CD4-positive, CD25-positive, alpha-beta regulatory T cell (primary cell): ENCODE measurements at regions not wholly inside any gene's neighbourhood (a gene's known extent, or its start where the extent isn't known, plus 50 kb on each side); places are given as distances from the start of the nearest gene placed in this dataset.
"Not testable (repeated sequence)": the region's sequence is repeated elsewhere in the genome, so short reads cannot be mapped to it uniquely, and the experiment has no call there.

Source experiments
- ATAC-seq, 2 donors: fragments of 150-1000 bp; cut with Tn5 transposase; one replicate each; pipeline ENCODE4 v1.10.0; 2021; ENCODE audit warnings: low read depth in 2 of 2, moderate number of reproducible peaks in 2 of 2, moderate library complexity in 1 of 2
- DNase-seq, 3 donors: peaks; one replicate each; pipeline versions ENCODE4 v3.0.0 to v3.0.0-alpha.2; 2012 to 2022; ENCODE audit warnings: mixed read lengths in 1 of 3
- H3K27ac ChIP-seq: one replicate; pipeline ENCODE4 v1.7.0; 2013; ENCODE audit warnings: mild to moderate bottlenecking, low read length; ENCODE audit not compliant: insufficient read depth, poor library complexity, severe bottlenecking
- H3K27me3 ChIP-seq: one replicate; pipeline ENCODE4 v1.7.0; 2013; ENCODE audit warnings: low read length; ENCODE audit not compliant: control insufficient read depth, insufficient read depth
- H3K36me3 ChIP-seq: one replicate; pipeline ENCODE4 v1.7.0; 2013; ENCODE audit warnings: mild to moderate bottlenecking, low read length, moderate library complexity; ENCODE audit not compliant: control insufficient read depth, insufficient read depth
- H3K4me1 ChIP-seq: 2 replicates; pipeline ENCODE4 v1.7.0; 2013; ENCODE audit warnings: mild to moderate bottlenecking, low read length; ENCODE audit not compliant: insufficient read depth, control insufficient read depth, poor library complexity, severe bottlenecking
- H3K4me3 ChIP-seq: one replicate; pipeline ENCODE4 v1.7.0; 2013; ENCODE audit warnings: low read depth, mild to moderate bottlenecking, low read length, moderate library complexity
- H3K9me3 ChIP-seq, 2 experiments: 1 replicate in 1 of 2; 2 replicates in 1 of 2; pipeline ENCODE4 v1.7.0; 2013; ENCODE audit warnings: low read length in 2 of 2, mild to moderate bottlenecking in 1 of 2, moderate library complexity in 1 of 2; ENCODE audit not compliant: control insufficient read depth in 2 of 2
- H3K27ac Mint-ChIP-seq, 3 donors: one replicate each; pipeline ENCODE4 v1.8.0; 2020 to 2022; ENCODE audit warnings: mild to moderate bottlenecking in 3 of 3, mixed read lengths in 3 of 3, moderate library complexity in 2 of 3
- H3K27me3 Mint-ChIP-seq: one replicate; pipeline ENCODE4 v1.8.0; 2022; ENCODE audit warnings: mild to moderate bottlenecking, mixed read lengths
- H3K36me3 Mint-ChIP-seq: one replicate; pipeline ENCODE4 v1.8.0; 2020; ENCODE audit warnings: mixed read lengths
- H3K4me1 Mint-ChIP-seq, 4 donors: one replicate each; pipeline ENCODE4 v1.8.0; 2020 to 2022; ENCODE audit warnings: mixed read lengths in 4 of 4, mild to moderate bottlenecking in 1 of 4
- H3K4me3 Mint-ChIP-seq, 4 donors: one replicate each; pipeline ENCODE4 v1.8.0; 2020 to 2022; ENCODE audit warnings: mild to moderate bottlenecking in 4 of 4, mixed read lengths in 4 of 4, moderate library complexity in 3 of 4
- H3K9me3 Mint-ChIP-seq, 7 donors: one replicate each; pipeline ENCODE4 v1.8.0; 2020 to 2022; ENCODE audit warnings: mixed read lengths in 7 of 7, mild to moderate bottlenecking in 3 of 7, moderate library complexity in 2 of 7

DNA sequence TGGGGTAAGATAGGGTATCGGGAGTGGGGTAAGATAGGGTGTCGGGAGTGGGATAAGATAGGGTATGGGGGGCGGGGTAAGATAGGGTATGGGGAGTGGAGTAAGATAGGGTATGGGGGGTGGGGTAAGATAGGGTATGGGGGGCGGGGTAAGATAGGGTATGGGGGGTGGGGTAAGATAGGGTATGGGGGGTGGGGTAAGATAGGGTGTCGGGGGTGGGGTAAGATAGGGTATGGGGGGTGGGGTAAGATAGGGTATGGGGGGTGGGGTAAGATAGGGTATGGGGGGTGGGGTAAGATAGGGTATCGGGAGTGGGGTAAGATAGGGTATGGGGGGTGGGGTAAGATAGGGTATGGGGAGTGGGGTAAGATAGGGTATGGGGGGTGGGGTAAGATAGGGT, 269.5 kb downstream of the TCERG1L start:
- not testable (repeated sequence) for H3K27ac Mint-ChIP-seq, H3K27ac ChIP-seq, H3K36me3 ChIP-seq, H3K27me3 ChIP-seq, H3K4me3 Mint-ChIP-seq, H3K4me3 ChIP-seq, H3K9me3 ChIP-seq, H3K36me3 Mint-ChIP-seq, ATAC-seq, H3K4me1 Mint-ChIP-seq, DNase-seq, H3K27me3 Mint-ChIP-seq, H3K4me1 ChIP-seq, H3K9me3 Mint-ChIP-seq
